ENCODE measurements at regions not wholly inside any gene's neighbourhood (a gene's known extent, or its start where the extent isn't known, plus 50 kb on each side); places are given as distances from the start of the nearest gene placed in this dataset.
"Not testable (repeated sequence)": the region's sequence is repeated elsewhere in the genome, so short reads cannot be mapped to it uniquely, and the experiment has no call there.

DNA sequence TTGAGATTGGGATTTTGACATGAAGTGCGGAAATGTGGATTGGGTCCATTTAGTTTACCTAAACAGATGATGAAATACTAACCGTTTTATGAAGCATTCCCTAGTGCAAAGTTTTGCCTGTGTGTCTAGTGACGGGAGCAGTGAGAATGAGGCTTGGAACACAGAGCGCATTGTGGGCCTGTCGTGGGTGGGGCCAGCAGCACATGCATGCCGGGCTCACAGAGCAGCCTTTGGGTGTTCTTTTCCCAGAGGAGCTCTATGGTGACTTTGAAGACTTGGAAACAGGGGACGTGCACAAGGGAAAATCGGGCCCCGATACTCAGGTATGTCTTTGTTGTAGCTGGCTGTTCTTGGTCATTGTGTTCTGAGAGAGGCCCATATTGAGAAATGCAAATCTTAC, 388.1 kb downstream of the GOLGA6L6 start:
- H3K4me3 ChIP-seq (ENCODE audit: low read length); H3K27ac ChIP-seq (ENCODE audit: low read depth, low read length); H4K5ac ChIP-seq (ENCODE audit: low read length); H4K8ac ChIP-seq (ENCODE audit: low read depth, low read length); H2BK5ac ChIP-seq (ENCODE audit: low read length); H3K4me1 ChIP-seq (ENCODE audit: control insufficient read depth, low read depth, low read length); H3K18ac ChIP-seq (ENCODE audit: low read length); H3K79me1 ChIP-seq (ENCODE audit: low read length); H3K4ac ChIP-seq (ENCODE audit: low read depth, low read length); H3K36me3 ChIP-seq (ENCODE audit: control insufficient read depth, insufficient read depth, low read length); H2BK120ac ChIP-seq (ENCODE audit: low read depth, low read length); H3K79me2 ChIP-seq (ENCODE audit: control insufficient read depth, insufficient read depth, low read length); H3K4me2 ChIP-seq (ENCODE audit: low read length); H3K27me3 ChIP-seq (ENCODE audit: insufficient read depth, low read length, poor library complexity); H3K23ac ChIP-seq (ENCODE audit: low read length); DNase-seq; H3K56ac ChIP-seq (ENCODE audit: low read length); H2BK15ac ChIP-seq (replicated peaks; ENCODE audit: low read depth); H2AK5ac ChIP-seq (ENCODE audit: low read length); H3K9ac ChIP-seq (ENCODE audit: low read length): not testable (repeated sequence)
- no CpG with 5 or more reads among the region's 9 CpGs for WGBS (ENCODE audit: extremely low coverage, insufficient coverage, low lambda C conversion rate)

DNA sequence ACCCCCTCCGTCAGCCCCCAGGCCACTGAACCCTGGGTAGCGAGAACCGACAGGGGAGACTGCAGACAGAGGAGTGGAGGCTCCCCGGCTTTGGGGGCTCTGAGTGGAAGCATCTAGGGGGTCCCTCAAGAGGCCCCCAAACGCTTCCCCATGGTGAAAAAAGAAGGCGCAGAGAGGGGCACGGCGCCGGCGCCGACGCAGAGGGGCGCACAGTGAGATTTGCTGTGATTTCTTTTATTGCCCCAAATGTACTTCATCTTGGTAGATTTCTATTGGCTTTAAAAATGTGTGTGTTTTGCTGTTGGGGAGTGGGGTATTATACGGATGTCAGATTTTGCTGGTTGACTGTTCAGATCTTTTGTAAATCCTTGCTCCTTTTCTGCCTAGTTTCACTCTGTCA, 392.9 kb downstream of the GOLGA6L6 start:
- H3K18ac ChIP-seq (ENCODE audit: low read length); H3K4me3 ChIP-seq (ENCODE audit: low read length); H3K4ac ChIP-seq (ENCODE audit: low read depth, low read length); H3K79me2 ChIP-seq (ENCODE audit: control insufficient read depth, insufficient read depth, low read length); H2BK15ac ChIP-seq (replicated peaks; ENCODE audit: low read depth); H3K36me3 ChIP-seq (ENCODE audit: control insufficient read depth, insufficient read depth, low read length); H4K8ac ChIP-seq (ENCODE audit: low read depth, low read length); H3K4me1 ChIP-seq (ENCODE audit: control insufficient read depth, low read depth, low read length); H4K5ac ChIP-seq (ENCODE audit: low read length); H3K27ac ChIP-seq (ENCODE audit: low read depth, low read length); H3K79me1 ChIP-seq (ENCODE audit: low read length); H3K9ac ChIP-seq (ENCODE audit: low read length); H2AK5ac ChIP-seq (ENCODE audit: low read length); H2BK120ac ChIP-seq (ENCODE audit: low read depth, low read length); DNase-seq; H3K56ac ChIP-seq (ENCODE audit: low read length); H3K4me2 ChIP-seq (ENCODE audit: low read length); H2BK5ac ChIP-seq (ENCODE audit: low read length); H3K27me3 ChIP-seq (ENCODE audit: insufficient read depth, low read length, poor library complexity); H3K23ac ChIP-seq (ENCODE audit: low read length): not testable (repeated sequence)
- WGBS (ENCODE audit: extremely low coverage, insufficient coverage, low lambda C conversion rate), result no CpG with 5 or more reads among the region's 14 CpGs

DNA sequence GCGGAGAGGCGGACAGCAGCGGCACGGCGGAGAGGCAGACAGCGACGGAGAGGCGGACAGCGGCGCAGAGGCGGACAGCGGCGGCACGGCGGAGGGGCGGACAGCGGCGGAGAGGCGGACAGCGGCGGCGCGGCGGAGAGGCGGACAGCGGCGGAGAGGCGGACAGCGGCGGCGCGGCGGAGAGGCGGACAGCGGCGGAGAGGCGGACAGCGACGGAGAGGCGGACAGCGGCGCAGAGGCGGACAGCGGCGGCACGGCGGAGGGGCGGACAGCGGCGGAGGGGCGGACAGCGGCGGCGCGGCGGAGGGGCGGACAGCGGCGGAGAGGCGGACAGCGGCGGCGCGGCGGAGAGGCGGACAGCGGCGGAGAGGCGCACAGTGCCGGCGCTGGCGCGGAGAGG, 393.6 kb downstream of the GOLGA6L6 start:
- H3K27ac ChIP-seq (ENCODE audit: low read depth, low read length); H3K18ac ChIP-seq (ENCODE audit: low read length); H3K9ac ChIP-seq (ENCODE audit: low read length); H3K27me3 ChIP-seq (ENCODE audit: insufficient read depth, low read length, poor library complexity); H2AK5ac ChIP-seq (ENCODE audit: low read length); H2BK5ac ChIP-seq (ENCODE audit: low read length); H3K79me1 ChIP-seq (ENCODE audit: low read length); H4K5ac ChIP-seq (ENCODE audit: low read length); H2BK15ac ChIP-seq (replicated peaks; ENCODE audit: low read depth); H3K56ac ChIP-seq (ENCODE audit: low read length); H3K23ac ChIP-seq (ENCODE audit: low read length); H3K36me3 ChIP-seq (ENCODE audit: control insufficient read depth, insufficient read depth, low read length); H3K4me2 ChIP-seq (ENCODE audit: low read length); H3K4me3 ChIP-seq (ENCODE audit: low read length); H2BK120ac ChIP-seq (ENCODE audit: low read depth, low read length); H3K4ac ChIP-seq (ENCODE audit: low read depth, low read length); H4K8ac ChIP-seq (ENCODE audit: low read depth, low read length); H3K4me1 ChIP-seq (ENCODE audit: control insufficient read depth, low read depth, low read length); DNase-seq; H3K79me2 ChIP-seq (ENCODE audit: control insufficient read depth, insufficient read depth, low read length): not testable (repeated sequence)
- WGBS (ENCODE audit: extremely low coverage, insufficient coverage, low lambda C conversion rate), result no CpG with 5 or more reads among the region's 73 CpGs

DNA sequence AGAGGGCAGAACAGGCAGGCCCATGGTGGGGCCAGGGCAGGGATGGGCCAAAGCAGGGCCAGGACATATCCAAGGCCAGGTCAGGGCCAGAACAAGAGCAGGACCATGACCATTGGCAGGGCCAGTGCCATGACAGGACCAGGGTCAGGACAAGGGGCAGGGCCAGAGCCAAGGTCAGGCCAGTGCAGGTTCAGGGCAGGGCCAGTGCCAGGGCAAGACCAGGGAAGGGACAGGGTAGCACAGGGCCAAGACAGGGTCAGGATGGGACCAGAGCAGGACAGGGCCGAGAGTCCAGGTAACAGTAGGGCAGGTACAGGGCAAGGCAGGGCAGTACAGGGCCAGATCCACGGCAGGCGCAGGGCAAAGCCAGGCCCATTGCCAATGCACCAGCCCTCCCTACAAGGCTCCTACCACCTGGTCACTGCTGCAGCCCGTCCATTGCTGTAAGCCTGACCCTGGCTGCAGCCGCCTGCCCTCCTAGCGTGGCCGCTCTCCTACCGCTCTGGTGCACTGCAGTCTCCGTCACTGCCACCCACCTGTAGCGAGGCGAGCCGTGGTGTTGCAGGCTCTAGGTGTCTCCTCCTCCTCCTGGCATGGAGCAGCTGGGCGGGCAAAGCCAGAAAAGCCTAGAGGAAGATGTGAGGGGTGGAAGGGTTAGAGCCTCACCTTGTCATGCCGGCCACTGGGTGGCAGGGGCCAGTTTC, 397.1 kb downstream of the GOLGA6L6 start:
- not testable (repeated sequence) for H3K27me3 ChIP-seq (ENCODE audit: insufficient read depth, low read length, poor library complexity); H3K9ac ChIP-seq (ENCODE audit: low read length); H3K4me3 ChIP-seq (ENCODE audit: low read length); H2BK120ac ChIP-seq (ENCODE audit: low read depth, low read length); H4K5ac ChIP-seq (ENCODE audit: low read length); H3K18ac ChIP-seq (ENCODE audit: low read length); H3K36me3 ChIP-seq (ENCODE audit: control insufficient read depth, insufficient read depth, low read length); H3K4me2 ChIP-seq (ENCODE audit: low read length); H2AK5ac ChIP-seq (ENCODE audit: low read length); H3K56ac ChIP-seq (ENCODE audit: low read length); H3K4me1 ChIP-seq (ENCODE audit: control insufficient read depth, low read depth, low read length); H2BK15ac ChIP-seq (replicated peaks; ENCODE audit: low read depth); H3K79me2 ChIP-seq (ENCODE audit: control insufficient read depth, insufficient read depth, low read length); DNase-seq; H3K4ac ChIP-seq (ENCODE audit: low read depth, low read length); H4K8ac ChIP-seq (ENCODE audit: low read depth, low read length); H2BK5ac ChIP-seq (ENCODE audit: low read length); H3K23ac ChIP-seq (ENCODE audit: low read length); H3K27ac ChIP-seq (ENCODE audit: low read depth, low read length); H3K79me1 ChIP-seq (ENCODE audit: low read length)
- no CpG with 5 or more reads among the region's 14 CpGs for WGBS (ENCODE audit: extremely low coverage, insufficient coverage, low lambda C conversion rate)

DNA sequence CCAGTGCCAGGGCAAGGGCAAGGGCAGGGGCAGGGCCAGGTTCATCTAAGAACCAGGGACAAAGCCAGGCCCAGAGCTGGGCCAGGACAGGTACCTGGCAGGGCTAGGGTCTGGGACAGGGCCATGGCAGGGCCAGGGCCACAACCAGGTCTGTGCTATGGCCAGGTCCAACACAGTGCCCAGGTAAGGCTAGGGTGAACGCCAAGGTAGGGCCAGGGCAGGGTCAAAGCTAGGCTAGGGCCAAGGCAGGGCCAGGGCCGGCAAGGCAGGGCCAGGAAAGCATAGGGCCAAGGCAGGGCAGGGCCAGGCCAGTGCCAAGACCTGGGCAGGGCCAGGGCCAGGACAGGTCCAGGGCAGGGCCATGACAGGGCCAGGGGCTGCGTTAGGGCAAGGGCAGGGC, 398.7 kb downstream of the GOLGA6L6 start:
- not testable (repeated sequence) for H2BK120ac ChIP-seq (ENCODE audit: low read depth, low read length); H3K79me2 ChIP-seq (ENCODE audit: control insufficient read depth, insufficient read depth, low read length); H4K8ac ChIP-seq (ENCODE audit: low read depth, low read length); H2BK5ac ChIP-seq (ENCODE audit: low read length); H3K4ac ChIP-seq (ENCODE audit: low read depth, low read length); H3K9ac ChIP-seq (ENCODE audit: low read length); H3K18ac ChIP-seq (ENCODE audit: low read length); H2AK5ac ChIP-seq (ENCODE audit: low read length); H3K4me1 ChIP-seq (ENCODE audit: control insufficient read depth, low read depth, low read length); H3K56ac ChIP-seq (ENCODE audit: low read length); H2BK15ac ChIP-seq (replicated peaks; ENCODE audit: low read depth); H3K36me3 ChIP-seq (ENCODE audit: control insufficient read depth, insufficient read depth, low read length); H3K27me3 ChIP-seq (ENCODE audit: insufficient read depth, low read length, poor library complexity); H3K23ac ChIP-seq (ENCODE audit: low read length); H3K4me2 ChIP-seq (ENCODE audit: low read length); H3K27ac ChIP-seq (ENCODE audit: low read depth, low read length); H4K5ac ChIP-seq (ENCODE audit: low read length); H3K79me1 ChIP-seq (ENCODE audit: low read length); H3K4me3 ChIP-seq (ENCODE audit: low read length); DNase-seq
- WGBS (ENCODE audit: extremely low coverage, insufficient coverage, low lambda C conversion rate), result no CpG with 5 or more reads among the region's 3 CpGs

DNA sequence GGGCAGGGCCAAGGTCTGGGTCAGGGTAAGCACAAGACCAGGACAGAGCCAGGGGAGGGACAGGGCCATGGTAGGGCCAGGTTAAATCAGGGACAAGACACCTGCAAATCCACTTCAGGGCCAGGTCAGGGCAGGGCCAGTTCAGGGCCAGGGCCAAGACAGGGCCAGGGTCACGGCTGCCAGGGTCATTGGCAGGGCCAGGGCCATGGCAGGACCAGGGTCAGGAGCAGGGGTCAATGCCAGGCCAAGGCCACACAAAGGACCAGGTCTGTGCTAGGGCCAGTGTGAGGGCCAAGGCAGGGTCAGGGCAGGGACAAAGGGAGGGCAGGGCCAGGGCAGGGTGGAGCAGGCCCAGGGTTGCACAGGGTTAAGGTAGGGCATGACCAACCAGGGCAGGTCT, 399.2 kb downstream of the GOLGA6L6 start:
- not testable (repeated sequence) for H3K18ac ChIP-seq (ENCODE audit: low read length); DNase-seq; H3K4me2 ChIP-seq (ENCODE audit: low read length); H2BK120ac ChIP-seq (ENCODE audit: low read depth, low read length); H3K4ac ChIP-seq (ENCODE audit: low read depth, low read length); H2AK5ac ChIP-seq (ENCODE audit: low read length); H3K27ac ChIP-seq (ENCODE audit: low read depth, low read length); H2BK5ac ChIP-seq (ENCODE audit: low read length); H4K8ac ChIP-seq (ENCODE audit: low read depth, low read length); H3K23ac ChIP-seq (ENCODE audit: low read length); H4K5ac ChIP-seq (ENCODE audit: low read length); H3K9ac ChIP-seq (ENCODE audit: low read length); H3K36me3 ChIP-seq (ENCODE audit: control insufficient read depth, insufficient read depth, low read length); H3K4me1 ChIP-seq (ENCODE audit: control insufficient read depth, low read depth, low read length); H3K56ac ChIP-seq (ENCODE audit: low read length); H3K79me1 ChIP-seq (ENCODE audit: low read length); H2BK15ac ChIP-seq (replicated peaks; ENCODE audit: low read depth); H3K79me2 ChIP-seq (ENCODE audit: control insufficient read depth, insufficient read depth, low read length); H3K27me3 ChIP-seq (ENCODE audit: insufficient read depth, low read length, poor library complexity); H3K4me3 ChIP-seq (ENCODE audit: low read length)
- WGBS (ENCODE audit: extremely low coverage, insufficient coverage, low lambda C conversion rate), result no CpG with 5 or more reads among the region's 1 CpG

Data from mesendoderm (in vitro differentiated cells).